NB4 (cell line): ENCODE measurements at regions not wholly inside any gene's neighbourhood (a gene's known extent, or its start where the extent isn't known, plus 50 kb on each side); places are given as distances from the start of the nearest gene placed in this dataset.

Experiments used
- DNase-seq: peaks from one replicate; pipeline ENCODE4 v3.0.0; 2010; ENCODE audit warnings: low read depth
- H3K4me3 ChIP-seq: one replicate; pipeline ENCODE4 v1.5.1; 2011; ENCODE audit warnings: mild to moderate bottlenecking, low read depth, low read length, moderate library complexity
- MYC ChIP-seq: IDR thresholded peaks from 2 replicates; pipeline ENCODE4 v1.6.1; 2011; ENCODE audit warnings: low read depth, low read length
- POLR2A ChIP-seq: IDR thresholded peaks from 2 replicates; pipeline ENCODE4 v1.6.1; 2011; ENCODE audit warnings: mild to moderate bottlenecking; ENCODE audit not compliant: insufficient read length; ENCODE audit errors: extremely low read depth
- TF ChIP-seq, protein P1 (sequence below): IDR thresholded peaks from one replicate; pipeline ENCODE4 v1.5.1; 2012; ENCODE audit warnings: low read depth, low read length
- TF ChIP-seq, protein P2 (sequence below): IDR thresholded peaks from 2 replicates; pipeline ENCODE4 v1.6.1; 2011; ENCODE audit warnings: low read depth, low read length

DNA sequence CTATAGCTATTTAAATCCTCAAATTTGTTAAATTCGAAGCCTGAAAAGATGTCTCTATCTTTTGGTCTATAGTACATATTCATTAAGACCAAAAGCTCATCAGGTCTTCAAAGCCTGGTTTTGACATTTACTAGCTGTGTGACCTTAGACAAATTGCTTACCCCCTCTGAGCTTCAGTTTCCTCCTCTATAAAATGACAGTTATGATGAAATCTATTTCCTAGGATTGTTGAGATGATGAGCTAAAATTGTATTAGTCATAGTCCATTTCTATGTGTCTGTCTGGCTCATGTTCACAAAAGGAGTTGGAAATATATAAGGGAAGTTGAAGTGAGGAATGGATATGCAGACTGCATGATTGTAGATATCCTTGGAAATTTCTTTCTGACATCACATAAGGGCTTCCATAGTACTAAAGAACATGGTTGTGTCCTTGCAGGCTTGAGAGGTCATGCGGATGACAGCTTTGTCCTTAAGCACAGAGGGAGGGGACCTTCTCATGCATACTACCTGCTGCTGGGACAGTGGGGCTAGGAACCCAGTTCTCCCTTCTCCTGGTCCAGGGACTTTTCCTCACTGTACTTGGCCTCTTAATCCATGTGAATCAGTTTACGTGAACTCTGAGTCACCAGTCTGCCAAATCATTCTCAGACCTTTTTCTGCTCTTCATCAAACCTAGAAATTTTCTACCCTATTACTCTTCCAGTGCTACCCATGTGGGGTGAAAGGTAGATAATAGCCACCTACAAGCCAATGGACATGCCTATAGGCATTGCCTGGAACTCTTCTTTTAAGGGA lies 487.5 kb upstream of the SALL1 start:
- TF ChIP-seq, protein P1, sequence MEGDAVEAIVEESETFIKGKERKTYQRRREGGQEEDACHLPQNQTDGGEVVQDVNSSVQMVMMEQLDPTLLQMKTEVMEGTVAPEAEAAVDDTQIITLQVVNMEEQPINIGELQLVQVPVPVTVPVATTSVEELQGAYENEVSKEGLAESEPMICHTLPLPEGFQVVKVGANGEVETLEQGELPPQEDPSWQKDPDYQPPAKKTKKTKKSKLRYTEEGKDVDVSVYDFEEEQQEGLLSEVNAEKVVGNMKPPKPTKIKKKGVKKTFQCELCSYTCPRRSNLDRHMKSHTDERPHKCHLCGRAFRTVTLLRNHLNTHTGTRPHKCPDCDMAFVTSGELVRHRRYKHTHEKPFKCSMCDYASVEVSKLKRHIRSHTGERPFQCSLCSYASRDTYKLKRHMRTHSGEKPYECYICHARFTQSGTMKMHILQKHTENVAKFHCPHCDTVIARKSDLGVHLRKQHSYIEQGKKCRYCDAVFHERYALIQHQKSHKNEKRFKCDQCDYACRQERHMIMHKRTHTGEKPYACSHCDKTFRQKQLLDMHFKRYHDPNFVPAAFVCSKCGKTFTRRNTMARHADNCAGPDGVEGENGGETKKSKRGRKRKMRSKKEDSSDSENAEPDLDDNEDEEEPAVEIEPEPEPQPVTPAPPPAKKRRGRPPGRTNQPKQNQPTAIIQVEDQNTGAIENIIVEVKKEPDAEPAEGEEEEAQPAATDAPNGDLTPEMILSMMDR = no peak
- TF ChIP-seq, protein P2, sequence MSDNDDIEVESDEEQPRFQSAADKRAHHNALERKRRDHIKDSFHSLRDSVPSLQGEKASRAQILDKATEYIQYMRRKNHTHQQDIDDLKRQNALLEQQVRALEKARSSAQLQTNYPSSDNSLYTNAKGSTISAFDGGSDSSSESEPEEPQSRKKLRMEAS = no peak
- TF ChIP-seq POLR2A = no peak
- no peak for DNase-seq
- no peak overlapping the region for H3K4me3 ChIP-seq

GRCh38 chr16:51637770-51638094 lies 486.7 kb upstream of the SALL1 start:
- peak; percentile 10 for DNase-seq
- no peak overlapping the region for H3K4me3 ChIP-seq
- TF ChIP-seq, protein P1 = no peak
- TF ChIP-seq POLR2A (no peak), MYC (no peak)
- TF ChIP-seq, protein P2 = no peak

DNA sequence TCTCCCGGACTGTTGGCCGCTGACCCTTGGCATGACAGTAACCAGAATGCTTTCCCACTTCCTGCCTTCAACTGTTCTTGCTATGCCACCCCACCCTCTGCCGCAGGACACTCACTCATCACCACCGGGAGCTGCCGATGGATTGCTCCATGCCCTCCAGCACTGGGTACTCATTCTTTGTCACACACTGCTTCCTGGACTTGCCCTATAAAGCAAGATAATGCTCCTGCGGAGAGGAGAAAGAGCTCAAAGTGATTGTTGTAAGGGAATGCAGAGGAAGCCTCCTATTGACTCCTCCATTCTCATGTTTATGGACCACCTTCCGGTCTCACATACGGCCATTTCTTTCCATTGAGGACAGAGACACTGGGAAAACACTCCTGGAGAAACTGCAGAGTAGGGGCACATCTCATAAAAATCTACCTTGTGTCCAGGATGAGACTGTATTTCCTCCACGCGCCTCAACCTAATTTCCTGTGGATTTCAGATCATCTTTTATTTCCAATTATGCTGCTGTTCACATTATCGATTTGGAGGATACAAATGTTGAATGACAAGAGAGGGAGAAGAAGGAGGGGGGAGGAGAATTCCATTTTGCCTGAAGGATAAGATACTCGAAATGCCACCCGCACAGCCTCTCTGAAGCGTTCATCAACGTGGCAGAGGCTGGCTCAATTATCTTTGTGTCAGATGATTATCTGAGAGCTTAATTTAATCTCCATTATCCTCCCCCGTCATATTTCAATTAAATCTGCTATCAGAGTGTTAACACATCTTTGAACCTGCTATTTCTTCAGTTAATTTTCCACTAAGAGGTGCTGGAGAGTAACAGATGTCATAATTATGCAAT lies 486.1 kb upstream of the SALL1 start:
- TF ChIP-seq POLR2A (no peak), MYC (no peak)
- TF ChIP-seq, protein P2 = no peak
- TF ChIP-seq, protein P1 = no peak
- no peak for DNase-seq
- H3K4me3 ChIP-seq = no peak overlapping the region

GRCh38 chr16:51635181-51635580 lies 484.1 kb upstream of the SALL1 start:
- H3K4me3 ChIP-seq = no peak overlapping the region
- no peak for TF ChIP-seq POLR2A
- no peak for TF ChIP-seq MYC
- TF ChIP-seq, protein P1 = no peak
- TF ChIP-seq, protein P2 = no peak
- no peak for DNase-seq

GRCh38 chr16:51630076-51630475 lies 479.0 kb upstream of the SALL1 start:
- H3K4me3 ChIP-seq = no peak overlapping the region
- DNase-seq = no peak
- TF ChIP-seq, protein P2 = no peak
- TF ChIP-seq, protein P1 = no peak
- TF ChIP-seq POLR2A = no peak
- no peak for TF ChIP-seq MYC
